GM13977 (cell line): ENCODE measurements at regions not wholly inside any gene's neighbourhood (a gene's known extent, or its start where the extent isn't known, plus 50 kb on each side); places are given as distances from the start of the nearest gene placed in this dataset.

ENCODE experiments used
- DNase-seq: peaks from one replicate; pipeline ENCODE4 v3.0.0; 2012; ENCODE audit warnings: low spot score
- CTCF ChIP-seq: IDR thresholded peaks from 2 replicates; pipeline ENCODE4 v1.5.1; 2012; ENCODE audit warnings: mild to moderate bottlenecking, control low read depth; ENCODE audit not compliant: insufficient read depth; ENCODE audit errors: extremely low read depth, missing control alignments
- in situ Hi-C: fragments of 300-500 bp; cut with MboI; formaldehyde crosslinking; loops from one replicate; pipeline ENCODE4 v1.12.0; 2022; ENCODE audit warnings: low sequenced_read_pairs, low pct_unique_long_range_greater_than_20kb, mixed read lengths, inconsistent platforms; ENCODE audit not compliant: unreplicated experiment

DNA sequence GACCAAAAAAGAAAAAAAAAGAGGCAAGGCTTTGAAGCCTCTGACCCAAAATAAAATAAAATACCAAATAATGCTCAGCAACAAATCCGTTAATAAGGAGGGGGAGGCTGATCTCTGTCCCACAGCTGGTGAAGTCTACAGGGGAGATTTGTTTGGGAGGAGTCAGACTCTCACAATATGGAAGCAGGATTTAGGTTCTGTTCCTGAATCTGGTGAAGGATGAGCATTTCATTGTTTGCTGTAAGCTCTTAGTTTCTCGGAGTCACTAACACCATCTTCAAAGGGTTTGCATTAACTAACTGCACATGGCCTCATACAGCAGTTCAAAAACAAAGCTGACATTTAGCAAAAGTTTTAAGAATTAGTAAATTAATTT is 339.4 kb upstream of the TNP1 start:
- DNase-seq: no peak
- in situ Hi-C loops: no loop called here
- TF ChIP-seq CTCF: no peak

DNA sequence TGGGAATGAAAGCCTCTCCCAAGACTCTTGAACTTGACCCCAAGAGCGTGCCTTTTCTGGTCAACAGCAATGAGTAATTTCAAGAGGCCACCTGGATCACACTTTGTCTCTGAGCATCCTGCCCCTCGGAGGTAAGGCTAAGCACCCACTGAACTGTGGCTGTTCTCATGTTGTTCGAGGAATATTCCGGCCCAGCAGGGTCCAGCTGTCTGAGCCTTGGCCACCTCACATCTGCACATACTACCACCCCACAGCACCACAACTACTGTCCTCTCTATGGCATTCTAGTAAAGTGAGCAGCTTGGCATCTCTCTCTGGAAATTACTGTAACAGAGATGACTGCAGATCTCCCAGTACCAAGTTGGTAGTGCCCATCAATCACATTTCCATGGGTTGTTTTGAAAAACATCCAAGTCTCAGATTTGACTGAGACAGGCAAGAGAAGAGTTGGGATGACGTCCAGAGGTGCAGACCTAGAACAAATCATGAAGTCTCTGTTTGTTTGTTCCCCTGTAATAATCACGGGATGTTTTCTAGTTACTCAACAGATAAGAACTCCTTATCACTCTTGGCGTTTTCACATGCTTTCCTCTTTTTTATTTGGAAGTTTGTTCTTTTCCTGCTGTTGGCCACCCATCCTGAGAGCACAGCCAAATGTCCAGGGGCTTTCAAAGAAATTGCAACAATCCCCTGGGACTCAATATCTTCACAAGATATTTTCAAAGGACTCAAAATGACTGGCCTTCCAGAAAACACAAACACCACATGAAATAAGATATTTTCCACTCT is 336.0 kb upstream of the TNP1 start:
- DNase-seq: no peak
- in situ Hi-C loops: no loop called here
- no peak for TF ChIP-seq CTCF

GRCh38 chr2:217195016-217195415 is 335.2 kb upstream of the TNP1 start:
- DNase-seq: no peak
- no peak for TF ChIP-seq CTCF
- in situ Hi-C loops: no loop called here

- in situ Hi-C loops: no loop called here
- DNase-seq: no peak
- TF ChIP-seq CTCF: no peak
These were observed 333.8 kb upstream of the TNP1 start for GRCh38 chr2:217193431-217194340.

DNA sequence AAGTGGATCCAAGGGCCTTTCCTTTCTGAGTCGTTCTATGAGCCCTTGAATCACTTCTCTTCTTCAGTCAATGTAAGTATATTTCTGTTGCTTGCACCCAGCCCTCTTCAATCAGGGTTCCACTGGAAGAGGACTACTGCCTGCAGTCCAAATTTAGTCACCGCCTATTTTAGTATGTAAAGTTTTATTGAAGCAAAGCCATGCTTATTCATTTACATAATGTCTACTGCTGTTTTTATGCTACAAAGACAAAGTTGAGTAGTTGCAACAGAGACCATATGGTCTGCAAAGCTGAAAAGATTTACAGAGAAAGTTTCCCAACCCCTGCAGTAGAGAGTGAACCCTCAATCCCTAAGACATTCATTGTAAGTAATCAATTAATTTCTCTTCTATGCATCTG is 332.5 kb upstream of the TNP1 start:
- no peak for DNase-seq
- in situ Hi-C loops: no loop called here
- TF ChIP-seq CTCF: no peak

DNA sequence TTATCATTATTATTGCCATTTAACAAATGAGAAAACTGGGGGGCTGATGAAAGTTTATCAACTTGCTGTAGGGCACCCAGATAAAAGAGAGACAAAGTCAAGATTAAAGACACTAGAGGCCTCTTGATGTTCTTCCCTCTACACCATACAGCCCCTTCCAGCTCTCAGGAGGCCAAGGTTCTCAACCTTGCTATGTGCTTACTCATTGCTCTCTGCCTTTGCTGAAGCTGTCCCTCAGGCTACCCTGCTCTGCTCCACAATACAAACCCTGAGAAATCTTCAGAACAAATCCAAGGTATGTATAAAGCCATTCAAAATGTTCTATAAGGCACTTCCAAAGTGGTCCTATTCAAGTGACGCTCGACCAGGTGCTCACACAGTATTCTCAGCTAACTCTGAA is 329.9 kb upstream of the TNP1 start:
- in situ Hi-C loops: no loop called here
- DNase-seq: no peak
- no peak for TF ChIP-seq CTCF
